ENCODE measurements at regions not wholly inside any gene's neighbourhood (a gene's known extent, or its start where the extent isn't known, plus 50 kb on each side); places are given as distances from the start of the nearest gene placed in this dataset.

DNA sequence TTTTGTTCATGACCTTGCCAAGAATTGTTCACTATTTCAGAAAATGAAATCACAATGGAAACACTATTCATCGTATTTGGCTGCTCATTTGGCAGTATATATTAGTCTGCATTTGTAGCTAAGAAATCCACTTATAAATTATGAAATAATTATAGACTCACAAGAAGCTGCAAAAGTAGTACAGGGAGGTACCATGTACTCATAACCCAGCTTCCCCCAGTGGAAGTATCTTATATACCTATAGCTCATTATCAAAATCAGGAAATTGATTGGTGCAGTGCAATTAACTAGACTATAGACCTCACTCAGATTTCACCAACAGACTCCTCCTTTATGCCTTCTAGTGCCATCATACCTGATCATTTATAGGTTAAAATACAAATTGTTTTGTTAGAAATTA is 178.8 kb upstream of the VASH1 start:
- TF ChIP-seq POLR2A (IDR thresholded peaks at IDR 0.05) (no peak), EP300 (IDR thresholded peaks at IDR 0.05) (no peak), POLR2AphosphoS5 (IDR thresholded peaks at IDR 0.05) (no peak)
- TF ChIP-seq, protein P1, sequence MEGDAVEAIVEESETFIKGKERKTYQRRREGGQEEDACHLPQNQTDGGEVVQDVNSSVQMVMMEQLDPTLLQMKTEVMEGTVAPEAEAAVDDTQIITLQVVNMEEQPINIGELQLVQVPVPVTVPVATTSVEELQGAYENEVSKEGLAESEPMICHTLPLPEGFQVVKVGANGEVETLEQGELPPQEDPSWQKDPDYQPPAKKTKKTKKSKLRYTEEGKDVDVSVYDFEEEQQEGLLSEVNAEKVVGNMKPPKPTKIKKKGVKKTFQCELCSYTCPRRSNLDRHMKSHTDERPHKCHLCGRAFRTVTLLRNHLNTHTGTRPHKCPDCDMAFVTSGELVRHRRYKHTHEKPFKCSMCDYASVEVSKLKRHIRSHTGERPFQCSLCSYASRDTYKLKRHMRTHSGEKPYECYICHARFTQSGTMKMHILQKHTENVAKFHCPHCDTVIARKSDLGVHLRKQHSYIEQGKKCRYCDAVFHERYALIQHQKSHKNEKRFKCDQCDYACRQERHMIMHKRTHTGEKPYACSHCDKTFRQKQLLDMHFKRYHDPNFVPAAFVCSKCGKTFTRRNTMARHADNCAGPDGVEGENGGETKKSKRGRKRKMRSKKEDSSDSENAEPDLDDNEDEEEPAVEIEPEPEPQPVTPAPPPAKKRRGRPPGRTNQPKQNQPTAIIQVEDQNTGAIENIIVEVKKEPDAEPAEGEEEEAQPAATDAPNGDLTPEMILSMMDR (IDR thresholded peaks at IDR 0.05), result no peak

Measured in suprapubic skin (tissue), 4 donors.